ENCODE measurements at regions not wholly inside any gene's neighbourhood (a gene's known extent, or its start where the extent isn't known, plus 50 kb on each side); places are given as distances from the start of the nearest gene placed in this dataset.
"Not testable (repeated sequence)": the region's sequence is repeated elsewhere in the genome, so short reads cannot be mapped to it uniquely, and the experiment has no call there.

GRCh38 chr2:37573451-37574388 is 97.7 kb downstream of the CDC42EP3 start:
- DNase-seq, result no peak

GRCh38 chr2:37575780-37576179 is 95.7 kb downstream of the CDC42EP3 start:
- DNase-seq, result no peak

- DNase-seq, result not testable (repeated sequence)
These were observed 95.2 kb downstream of the CDC42EP3 start for GRCh38 chr2:37576194-37576593.

- no peak for DNase-seq
These were observed 94.6 kb downstream of the CDC42EP3 start for GRCh38 chr2:37576831-37577230.

- no peak for DNase-seq
These were observed 92.2 kb downstream of the CDC42EP3 start for GRCh38 chr2:37579192-37579713.

GRCh38 chr2:37579949-37580348 is 91.5 kb downstream of the CDC42EP3 start:
- not testable (repeated sequence) for DNase-seq

GRCh38 chr2:37581433-37581832 is 90.0 kb downstream of the CDC42EP3 start:
- no peak for DNase-seq

- no peak for DNase-seq
These were observed 88.8 kb downstream of the CDC42EP3 start for GRCh38 chr2:37582481-37583220.

- no peak for DNase-seq
These were observed 88.0 kb downstream of the CDC42EP3 start for GRCh38 chr2:37583402-37583801.

- no peak for DNase-seq
These were observed 87.6 kb downstream of the CDC42EP3 start for GRCh38 chr2:37583867-37584266.

- DNase-seq, result no peak
These were observed 86.0 kb downstream of the CDC42EP3 start for GRCh38 chr2:37585295-37585908.

- DNase-seq, result peak; percentile 67
These were observed 85.3 kb downstream of the CDC42EP3 start for GRCh38 chr2:37585982-37586621.

GRCh38 chr2:37586663-37587317 is 84.7 kb downstream of the CDC42EP3 start:
- no peak for DNase-seq

GRCh38 chr2:37587817-37588216 is 83.6 kb downstream of the CDC42EP3 start:
- DNase-seq, result no peak

- DNase-seq, result no peak
These were observed 83.1 kb downstream of the CDC42EP3 start for GRCh38 chr2:37588316-37588777.

GRCh38 chr2:37589298-37589697 is 82.1 kb downstream of the CDC42EP3 start:
- no peak for DNase-seq

GRCh38 chr2:37590119-37590571 is 81.3 kb downstream of the CDC42EP3 start:
- DNase-seq, result no peak
